Right atrium auricular region (tissue), 2 donors: ENCODE measurements at regions not wholly inside any gene's neighbourhood (a gene's known extent, or its start where the extent isn't known, plus 50 kb on each side); places are given as distances from the start of the nearest gene placed in this dataset.

Source experiments
- DNase-seq: peaks from one replicate; pipeline ENCODE4 v3.0.0-alpha.2; 2019; ENCODE audit warnings: low spot score
- H3K27ac ChIP-seq, 2 donors: fragments of 200-600 bp; sonication (generic); 1 replicate in 1 of 2; 2 replicates in 1 of 2; pipeline ENCODE4 v1.5.1; 2016 to 2019
- H3K27me3 ChIP-seq, 2 donors: fragments of 200-600 bp; sonication (generic); one replicate each; pipeline versions ENCODE4 v1.5.1 to v1.6.0; 2017 to 2019
- H3K36me3 ChIP-seq: fragments of 200-600 bp; sonication (generic); one replicate; pipeline ENCODE4 v1.5.1; 2016
- H3K4me1 ChIP-seq, 2 donors: fragments of 200-600 bp; sonication (generic); one replicate each; pipeline versions ENCODE4 v1.5.1 to v1.6.0; 2017 to 2019
- H3K4me3 ChIP-seq, 2 donors: fragments of 200-600 bp; sonication (generic); 1 replicate in 1 of 2; 2 replicates in 1 of 2; pipeline ENCODE4 v1.5.1; 2017 to 2019; ENCODE audit warnings: mild to moderate bottlenecking in 1 of 2, moderate library complexity in 1 of 2
- H3K9me3 ChIP-seq, 2 donors: fragments of 200-600 bp; sonication (generic); one replicate each; pipeline ENCODE4 v1.5.1; 2019
- CTCF ChIP-seq, 2 donors: fragments of 200-600 bp; sonication (generic); IDR thresholded peaks; one replicate each; pipeline ENCODE4 v1.5.1; 2019; ENCODE audit warnings: antibody characterized with exemption in 2 of 2

GRCh38 chr2:120545521-120546047 is 190.1 kb upstream of the GLI2 start:
- H3K9me3 ChIP-seq, result no peaks in the 10 kb centered on the region
- H3K4me3 ChIP-seq, result no peak overlapping the region
- no peaks in the 10 kb centered on the region for H3K36me3 ChIP-seq
- DNase-seq, result no peak
- H3K27ac ChIP-seq, result peak overlapping the region; percentile 42 to 74
- no peak for TF ChIP-seq CTCF (IDR thresholded peaks at IDR 0.05)
- H3K4me1 ChIP-seq, result peaks cover 0 to 50% of the 10 kb centered on the region in 2 donors
- H3K27me3 ChIP-seq, result no peaks in the 10 kb centered on the region

- Histone ChIP-seq H3K27ac (peak overlapping the region; percentile 42 to 74), H3K9me3 (no peaks in the 10 kb centered on the region), H3K4me1 (peaks cover 0 to 50% of the 10 kb centered on the region in 2 donors), H3K4me3 (no peak overlapping the region), H3K36me3 (no peaks in the 10 kb centered on the region), H3K27me3 (no peaks in the 10 kb centered on the region)
- peak; percentile 90 for DNase-seq
- TF ChIP-seq CTCF (IDR thresholded peaks at IDR 0.05), result no peak
Measured at GRCh38 chr2:120546048-120546864, 189.4 kb upstream of the GLI2 start.

GRCh38 chr2:120546865-120547390 is 188.7 kb upstream of the GLI2 start:
- Histone ChIP-seq H3K9me3 (no peaks in the 10 kb centered on the region), H3K27me3 (no peaks in the 10 kb centered on the region), H3K36me3 (no peaks in the 10 kb centered on the region), H3K4me1 (peaks cover 0 to 56% of the 10 kb centered on the region in 2 donors), H3K27ac (peak overlapping the region; percentile 42 to 74), H3K4me3 (no peak overlapping the region)
- no peak for DNase-seq
- TF ChIP-seq CTCF (IDR thresholded peaks at IDR 0.05), result no peak

GRCh38 chr2:120547662-120548061 is 188.0 kb upstream of the GLI2 start:
- peaks cover 0 to 64% of the 10 kb centered on the region in 2 donors for H3K4me1 ChIP-seq
- H3K27me3 ChIP-seq, result no peaks in the 10 kb centered on the region
- no peak for DNase-seq
- H3K4me3 ChIP-seq, result no peak overlapping the region
- TF ChIP-seq CTCF (IDR thresholded peaks at IDR 0.05), result no peak
- H3K9me3 ChIP-seq, result no peaks in the 10 kb centered on the region
- H3K27ac ChIP-seq, result peak overlapping the region in 1 of 2 donors; percentile 74
- no peaks in the 10 kb centered on the region for H3K36me3 ChIP-seq

- H3K4me1 ChIP-seq, result peaks cover 0 to 73% of the 10 kb centered on the region in 2 donors
- no peak overlapping the region for H3K4me3 ChIP-seq
- H3K36me3 ChIP-seq, result no peaks in the 10 kb centered on the region
- H3K9me3 ChIP-seq, result no peaks in the 10 kb centered on the region
- no peaks in the 10 kb centered on the region for H3K27me3 ChIP-seq
- no peak for DNase-seq
- no peak for TF ChIP-seq CTCF (IDR thresholded peaks at IDR 0.05)
- peak overlapping the region; percentile 22 to 58 for H3K27ac ChIP-seq
Measured at GRCh38 chr2:120548627-120549608, 186.8 kb upstream of the GLI2 start.
